ENCODE measurements at regions not wholly inside any gene's neighbourhood (a gene's known extent, or its start where the extent isn't known, plus 50 kb on each side); places are given as distances from the start of the nearest gene placed in this dataset.

- H3F3A ChIP-seq (ENCODE audit: low read length, unreplicated experiment), result no peaks in the 10 kb centered on the region
- H3K9me3 ChIP-seq (ENCODE audit: low read length), result no peaks in the 10 kb centered on the region
- H3K4me1 ChIP-seq (ENCODE audit: insufficient read depth, low read length), result no peaks in the 10 kb centered on the region
- intact Hi-C loops (cut with micrococcal nuclease), result no loop called here
- ChIA-PET CTCF (no interaction called here), POLR2A (ENCODE audit: unreplicated experiment) (no interaction called here)
- no peaks in the 10 kb centered on the region for H3K79me2 ChIP-seq (ENCODE audit: low read length)
- H3K4me3 ChIP-seq (ENCODE audit: low read length), result no peak overlapping the region
- no peaks in the 10 kb centered on the region for H3K36me3 ChIP-seq (ENCODE audit: low read depth, low read length)
- H4K20me1 ChIP-seq (ENCODE audit: low read length), result no peaks in the 10 kb centered on the region
- no peak for ATAC-seq
- H3K9ac ChIP-seq (ENCODE audit: low read length), result no peak overlapping the region
- H3K27ac ChIP-seq (ENCODE audit: low read length), result no peak overlapping the region
- H2AFZ ChIP-seq (ENCODE audit: low read length), result no peak overlapping the region
- DNase-seq, result no peak
- H3K9me2 ChIP-seq (replicated peaks; ENCODE audit: low read length), result no peaks in the 10 kb centered on the region
- no TSS peak for BruUV-seq (replicated peaks)
- H3K4me2 ChIP-seq (ENCODE audit: low read length), result no peak overlapping the region
- no peaks in the 10 kb centered on the region for H3K27me3 ChIP-seq (ENCODE audit: low read length)
- TF ChIP-seq, protein P1, sequence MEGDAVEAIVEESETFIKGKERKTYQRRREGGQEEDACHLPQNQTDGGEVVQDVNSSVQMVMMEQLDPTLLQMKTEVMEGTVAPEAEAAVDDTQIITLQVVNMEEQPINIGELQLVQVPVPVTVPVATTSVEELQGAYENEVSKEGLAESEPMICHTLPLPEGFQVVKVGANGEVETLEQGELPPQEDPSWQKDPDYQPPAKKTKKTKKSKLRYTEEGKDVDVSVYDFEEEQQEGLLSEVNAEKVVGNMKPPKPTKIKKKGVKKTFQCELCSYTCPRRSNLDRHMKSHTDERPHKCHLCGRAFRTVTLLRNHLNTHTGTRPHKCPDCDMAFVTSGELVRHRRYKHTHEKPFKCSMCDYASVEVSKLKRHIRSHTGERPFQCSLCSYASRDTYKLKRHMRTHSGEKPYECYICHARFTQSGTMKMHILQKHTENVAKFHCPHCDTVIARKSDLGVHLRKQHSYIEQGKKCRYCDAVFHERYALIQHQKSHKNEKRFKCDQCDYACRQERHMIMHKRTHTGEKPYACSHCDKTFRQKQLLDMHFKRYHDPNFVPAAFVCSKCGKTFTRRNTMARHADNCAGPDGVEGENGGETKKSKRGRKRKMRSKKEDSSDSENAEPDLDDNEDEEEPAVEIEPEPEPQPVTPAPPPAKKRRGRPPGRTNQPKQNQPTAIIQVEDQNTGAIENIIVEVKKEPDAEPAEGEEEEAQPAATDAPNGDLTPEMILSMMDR (conservative IDR thresholded peaks at IDR 0.05; ENCODE audit: low read depth, low read length), result no peak
- TF ChIP-seq EZH2 (IDR thresholded peaks at IDR 0.05; ENCODE audit: low read length, unreplicated experiment), result no peak
- no peak for TF ChIP-seq EZH2phosphoT487 (IDR thresholded peaks at IDR 0.05; ENCODE audit: borderline replicate concordance, low read length)
These were observed 389.9 kb upstream of the AKR1E2 start for GRCh38 chr10:4436103-4436502.

DNA sequence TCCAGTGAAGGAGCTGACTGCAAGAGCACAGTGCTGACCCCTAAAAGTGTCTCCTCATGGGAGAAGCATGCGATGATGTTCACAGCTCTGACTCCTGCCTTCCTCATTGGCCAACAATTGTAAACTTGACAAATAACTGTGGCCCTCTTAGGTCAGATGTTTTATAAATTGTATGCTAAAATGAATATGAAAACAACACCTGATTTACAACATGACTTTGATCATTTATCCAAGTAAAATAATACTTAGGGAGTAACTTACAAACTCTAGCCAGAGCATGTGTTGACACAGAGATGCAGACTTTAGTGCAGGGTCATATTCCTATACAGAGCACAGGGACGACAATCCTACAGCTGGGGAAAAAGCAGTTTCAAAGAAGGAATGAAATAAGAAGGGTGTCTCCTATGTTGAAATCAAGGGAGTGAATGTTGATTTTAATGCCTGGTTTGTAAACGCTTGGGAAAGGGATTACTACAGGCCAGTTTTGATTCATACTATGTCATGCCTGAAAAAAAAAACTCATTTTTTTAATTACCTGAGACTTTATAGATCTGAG lies 391.4 kb upstream of the AKR1E2 start:
- intact Hi-C loops (cut with micrococcal nuclease), result no loop called here
- POLR2A ChIA-PET (ENCODE audit: unreplicated experiment), result no interaction called here
- no peaks in the 10 kb centered on the region for H3K9me2 ChIP-seq (replicated peaks; ENCODE audit: low read length)
- CTCF ChIA-PET, result no interaction called here
- H3K9ac ChIP-seq (ENCODE audit: low read length), result no peak overlapping the region
- no peaks in the 10 kb centered on the region for H4K20me1 ChIP-seq (ENCODE audit: low read length)
- DNase-seq (no peak), ATAC-seq (no peak)
- TF ChIP-seq EZH2 (IDR thresholded peaks at IDR 0.05; ENCODE audit: low read length, unreplicated experiment) (no peak), EZH2phosphoT487 (IDR thresholded peaks at IDR 0.05; ENCODE audit: borderline replicate concordance, low read length) (no peak)
- TF ChIP-seq, protein P1 (conservative IDR thresholded peaks at IDR 0.05; ENCODE audit: low read depth, low read length), result no peak
- H3F3A ChIP-seq (ENCODE audit: low read length, unreplicated experiment), result no peaks in the 10 kb centered on the region
- no peak overlapping the region for H2AFZ ChIP-seq (ENCODE audit: low read length)
- no peaks in the 10 kb centered on the region for H3K9me3 ChIP-seq (ENCODE audit: low read length)
- no peaks in the 10 kb centered on the region for H3K27me3 ChIP-seq (ENCODE audit: low read length)
- no peak overlapping the region for H3K4me2 ChIP-seq (ENCODE audit: low read length)
- H3K79me2 ChIP-seq (ENCODE audit: low read length), result no peaks in the 10 kb centered on the region
- no peak overlapping the region for H3K4me3 ChIP-seq (ENCODE audit: low read length)
- no peaks in the 10 kb centered on the region for H3K36me3 ChIP-seq (ENCODE audit: low read depth, low read length)
- no TSS peak for BruUV-seq (replicated peaks)
- no peak overlapping the region for H3K27ac ChIP-seq (ENCODE audit: low read length)
- no peaks in the 10 kb centered on the region for H3K4me1 ChIP-seq (ENCODE audit: insufficient read depth, low read length)

- Histone ChIP-seq H3K9ac (ENCODE audit: low read length) (no peak overlapping the region), H3K9me3 (ENCODE audit: low read length) (no peaks in the 10 kb centered on the region), H3K27ac (ENCODE audit: low read length) (no peak overlapping the region), H4K20me1 (ENCODE audit: low read length) (no peaks in the 10 kb centered on the region), H3K4me2 (ENCODE audit: low read length) (no peak overlapping the region), H3K4me3 (ENCODE audit: low read length) (no peak overlapping the region), H3K36me3 (ENCODE audit: low read depth, low read length) (no peaks in the 10 kb centered on the region), H3F3A (ENCODE audit: low read length, unreplicated experiment) (no peaks in the 10 kb centered on the region), H3K79me2 (ENCODE audit: low read length) (no peaks in the 10 kb centered on the region), H3K4me1 (ENCODE audit: insufficient read depth, low read length) (no peaks in the 10 kb centered on the region), H2AFZ (ENCODE audit: low read length) (no peak overlapping the region), H3K27me3 (ENCODE audit: low read length) (no peaks in the 10 kb centered on the region), H3K9me2 (replicated peaks; ENCODE audit: low read length) (no peaks in the 10 kb centered on the region)
- no TSS peak for BruUV-seq (replicated peaks)
- DNase-seq, result no peak
- TF ChIP-seq EZH2 (IDR thresholded peaks at IDR 0.05; ENCODE audit: low read length, unreplicated experiment) (no peak), EZH2phosphoT487 (IDR thresholded peaks at IDR 0.05; ENCODE audit: borderline replicate concordance, low read length) (no peak)
- TF ChIP-seq, protein P1 (conservative IDR thresholded peaks at IDR 0.05; ENCODE audit: low read depth, low read length), result no peak
- ChIA-PET CTCF (no interaction called here), POLR2A (ENCODE audit: unreplicated experiment) (no interaction called here)
- intact Hi-C loops (cut with micrococcal nuclease), result no loop called here
- no peak for ATAC-seq
These were observed 391.9 kb upstream of the AKR1E2 start for GRCh38 chr10:4434105-4434504.

Data from PC-3 (cell line).